IMR-90 (cell line): ENCODE measurements at regions not wholly inside any gene's neighbourhood (a gene's known extent, or its start where the extent isn't known, plus 50 kb on each side); places are given as distances from the start of the nearest gene placed in this dataset.

Experiments used
- ATAC-seq: fragments of 200-7000 bp; cut with Tn5 transposase; 2 replicates; pipeline ENCODE4 v1.9.1; 2020; ENCODE audit warnings: low read depth, mild to moderate bottlenecking, moderate library complexity
- BruUV-seq: library from RNA; stranded (reverse); fragments of 400-500 nt; replicated peaks from 2 replicates; lab custom pipeline; 2021; lab: Mats Ljungman, UMichigan
- CTCF ChIA-PET: fragments of 300-600 bp; formaldehyde crosslinking; extraction: SDS; loops from one replicate; lab custom pipeline; 2021; ENCODE audit warnings: antibody characterized with exemption; lab: Yijun Ruan, JAX
- POLR2A ChIA-PET: fragments of 300-600 bp; sonication (Branson Sonifier 250); formaldehyde crosslinking; loops from one replicate; lab custom pipeline; 2022; ENCODE audit warnings: antibody characterized with exemption; ENCODE audit not compliant: unreplicated experiment; lab: Charles Lee
- DNase-seq: peaks from one replicate; pipeline ENCODE4 v3.0.0; 2013
- H2AFZ ChIP-seq: replicated peaks from 2 replicates; pipeline ENCODE3; 2013; ENCODE audit warnings: low read length, mild to moderate bottlenecking; ENCODE audit not compliant: poor library complexity
- H2AK5ac ChIP-seq: 2 replicates; pipeline ENCODE4 v1.6.1; 2013; ENCODE audit warnings: low read depth, low read length, inconsistent platforms
- H2AK9ac ChIP-seq: replicated peaks from 2 replicates; pipeline ENCODE3; 2013; ENCODE audit warnings: mild to moderate bottlenecking, low read depth, low read length, moderate library complexity; ENCODE audit not compliant: poor library complexity
- H2BK120ac ChIP-seq: 2 replicates; pipeline ENCODE4 v1.6.1; 2013; ENCODE audit warnings: low read depth, low read length, inconsistent platforms
- H2BK15ac ChIP-seq: 3 replicates; pipeline ENCODE4 v1.6.1; 2013; ENCODE audit warnings: low read depth, low read length, inconsistent platforms
- H2BK20ac ChIP-seq: 2 replicates; pipeline ENCODE4 v1.6.1; 2013; ENCODE audit warnings: low read depth, mild to moderate bottlenecking, inconsistent platforms, low read length, moderate library complexity
- H2BK5ac ChIP-seq: 2 replicates; pipeline ENCODE4 v1.6.1; 2013; ENCODE audit warnings: mild to moderate bottlenecking, low read depth, low read length, inconsistent platforms; ENCODE audit not compliant: poor library complexity, severe bottlenecking
- H3K14ac ChIP-seq: replicated peaks from 2 replicates; pipeline ENCODE4 v1.6.1; 2013; ENCODE audit warnings: low read depth, low read length, inconsistent platforms
- H3K18ac ChIP-seq: 2 replicates; pipeline ENCODE4 v1.6.1; 2013; ENCODE audit warnings: low read depth, low read length, control low read depth
- H3K23ac ChIP-seq: 2 replicates; pipeline ENCODE4 v1.6.1; 2013; ENCODE audit warnings: low read depth, low read length, inconsistent platforms
- H3K27ac ChIP-seq: 2 replicates; pipeline ENCODE4 v1.5.1; 2013; ENCODE audit warnings: mild to moderate bottlenecking, control low read depth, low read length; ENCODE audit not compliant: insufficient read depth
- H3K27me3 ChIP-seq: 2 replicates; pipeline ENCODE4 v1.6.1; 2013; ENCODE audit warnings: low read length; ENCODE audit not compliant: control insufficient read depth, insufficient read depth
- H3K36me3 ChIP-seq: 2 replicates; pipeline ENCODE4 v1.6.1; 2013; ENCODE audit warnings: low read length, mixed read lengths; ENCODE audit not compliant: control insufficient read depth, insufficient read depth
- H3K4ac ChIP-seq: 2 replicates; pipeline ENCODE4 v1.6.1; 2013; ENCODE audit warnings: low read depth, low read length, inconsistent platforms
- H3K4me1 ChIP-seq: 2 replicates; pipeline ENCODE4 v1.6.1; 2013; ENCODE audit warnings: low read length, mixed read lengths; ENCODE audit not compliant: control insufficient read depth, insufficient read depth
- H3K4me2 ChIP-seq: 2 replicates; pipeline ENCODE4 v1.6.1; 2013; ENCODE audit warnings: low read depth, mild to moderate bottlenecking, control low read depth, low read length, moderate library complexity
- H3K4me3 ChIP-seq: 2 replicates; pipeline ENCODE4 v1.5.1; 2013; ENCODE audit warnings: low read depth, mild to moderate bottlenecking, control low read depth, low read length, moderate library complexity; ENCODE audit not compliant: insufficient read depth
- H3K56ac ChIP-seq: 2 replicates; pipeline ENCODE4 v1.6.1; 2013; ENCODE audit warnings: low read length, inconsistent platforms; ENCODE audit not compliant: insufficient read depth; ENCODE audit errors: extremely low read depth
- H3K79me1 ChIP-seq, 2 experiments: 2 replicates each; pipeline ENCODE4 v1.6.1; 2013; ENCODE audit warnings: low read length in 2 of 2, inconsistent platforms in 1 of 2, low read depth in 1 of 2
- H3K9ac ChIP-seq: 2 replicates; pipeline ENCODE4 v1.6.1; 2013; ENCODE audit warnings: low read depth, low read length, control low read depth
- H3K9me1 ChIP-seq: 2 replicates; pipeline ENCODE4 v1.6.1; 2013; ENCODE audit warnings: low read length, inconsistent platforms; ENCODE audit not compliant: insufficient read depth
- H3K9me3 ChIP-seq: 2 replicates; pipeline ENCODE4 v1.6.1; 2013; ENCODE audit warnings: low read length; ENCODE audit not compliant: control insufficient read depth, insufficient read depth
- H4K20me1 ChIP-seq: 2 replicates; pipeline ENCODE4 v1.6.1; 2013; ENCODE audit warnings: low read length, inconsistent platforms; ENCODE audit not compliant: insufficient read depth
- H4K5ac ChIP-seq: 2 replicates; pipeline ENCODE4 v1.6.1; 2013; ENCODE audit warnings: mild to moderate bottlenecking, low read depth, low read length, control low read depth
- H4K8ac ChIP-seq, 2 experiments: 2 replicates each; pipeline ENCODE4 v1.6.1; 2013; ENCODE audit warnings: low read depth in 2 of 2, low read length in 2 of 2, control low read depth in 1 of 2, inconsistent platforms in 1 of 2
- H4K91ac ChIP-seq: 2 replicates; pipeline ENCODE4 v1.6.1; 2013; ENCODE audit warnings: low read depth, low read length, inconsistent platforms; ENCODE audit not compliant: insufficient read depth
- MAFK ChIP-seq: IDR thresholded peaks from 2 replicates; pipeline ENCODE4 v1.6.1; 2012; ENCODE audit warnings: low read depth, low read length, improper control_type of control experiment
- MAZ ChIP-seq: IDR thresholded peaks from 2 replicates; pipeline ENCODE4 v1.6.1; 2012; ENCODE audit warnings: low read depth, mild to moderate bottlenecking, low read length, improper control_type of control experiment, moderate library complexity, borderline replicate concordance
- MXI1 ChIP-seq: IDR thresholded peaks from 2 replicates; pipeline ENCODE4 v1.6.1; 2012; ENCODE audit warnings: low read depth, mild to moderate bottlenecking, low read length, moderate library complexity, borderline replicate concordance
- WGBS, 2 experiments: methylation state at CpG; one replicate each; pipeline versions ENCODE4 v1.1.5 to v1.1.7; 2013; ENCODE audit warnings: missing lambda C conversion rate in 2 of 2; ENCODE audit not compliant: insufficient read length in 1 of 2; ENCODE audit errors: extremely low coverage in 2 of 2; 5-methylcytosine and 5-hydroxymethylcytosine counted together
- dilution Hi-C: fragments of 300-500 bp; cut with HindIII; formaldehyde crosslinking; loops from one replicate; pipeline ENCODE4 v1.14.3; 2018; ENCODE audit warnings: low sequenced_read_pairs; ENCODE audit not compliant: unreplicated experiment
- in situ Hi-C: fragments of 300-500 bp; cut with MboI; formaldehyde crosslinking; loops from 3 replicates; pipeline ENCODE4 v1.14.3; 2019; ENCODE audit warnings: low sequenced_read_pairs, inconsistent platforms, mixed read lengths
- intact Hi-C: fragments of 100-400 bp; cut with micrococcal nuclease; formaldehyde crosslinking; loops from 2 replicates; pipeline ENCODE4 v1.10.0; 2022
- TF ChIP-seq, protein P1 (sequence below): fragments of 150-350 bp; IDR thresholded peaks from 2 replicates; pipeline ENCODE4 v1.6.1; 2016; ENCODE audit warnings: low read depth, mild to moderate bottlenecking, low read length, moderate library complexity, borderline replicate concordance

DNA sequence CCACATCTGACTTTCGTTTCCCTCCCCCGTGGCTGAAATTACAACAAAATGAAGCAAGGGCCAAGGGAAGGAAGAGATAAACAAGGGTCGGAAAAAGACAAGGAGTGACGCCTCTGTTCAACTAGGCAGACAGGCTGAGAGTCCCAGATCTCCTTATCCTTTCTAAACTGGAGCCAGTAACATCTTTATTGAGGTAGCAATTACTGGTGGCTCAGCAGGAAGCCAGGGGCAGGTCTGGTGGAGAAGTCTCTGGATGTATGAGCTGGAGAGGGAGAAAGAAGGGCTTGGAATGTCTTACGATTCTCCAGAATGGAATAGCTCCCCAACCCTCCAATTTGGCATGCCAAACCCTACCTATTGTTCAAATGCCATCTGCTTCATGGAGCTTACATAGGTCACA, 190.8 kb upstream of the BRINP1 start:
- Histone ChIP-seq H3K9ac (no peak overlapping the region), H3K4ac (no peak overlapping the region), H3K9me1 (no peaks in the 10 kb centered on the region), H3K4me3 (no peak overlapping the region), H3K56ac (no peak overlapping the region), H3K27me3 (no peaks in the 10 kb centered on the region), H2BK15ac (no peak overlapping the region), H2BK5ac (no peak overlapping the region), H2AK5ac (no peak overlapping the region), H3K9me3 (no peaks in the 10 kb centered on the region), H3K18ac (no peak overlapping the region), H3K79me1 (no peaks in the 10 kb centered on the region), H2AK9ac (no peak overlapping the region), H4K91ac (no peak overlapping the region), H4K8ac (no peak overlapping the region), H2AFZ (no peak overlapping the region), H2BK120ac (no peak overlapping the region), H4K20me1 (no peaks in the 10 kb centered on the region), H3K14ac (no peak overlapping the region), H3K4me1 (no peaks in the 10 kb centered on the region), H3K23ac (no peak overlapping the region), H3K27ac (no peak overlapping the region), H2BK20ac (no peak overlapping the region), H3K4me2 (no peak overlapping the region), H3K36me3 (no peaks in the 10 kb centered on the region), H4K5ac (no peak overlapping the region)
- TF ChIP-seq, protein P1, sequence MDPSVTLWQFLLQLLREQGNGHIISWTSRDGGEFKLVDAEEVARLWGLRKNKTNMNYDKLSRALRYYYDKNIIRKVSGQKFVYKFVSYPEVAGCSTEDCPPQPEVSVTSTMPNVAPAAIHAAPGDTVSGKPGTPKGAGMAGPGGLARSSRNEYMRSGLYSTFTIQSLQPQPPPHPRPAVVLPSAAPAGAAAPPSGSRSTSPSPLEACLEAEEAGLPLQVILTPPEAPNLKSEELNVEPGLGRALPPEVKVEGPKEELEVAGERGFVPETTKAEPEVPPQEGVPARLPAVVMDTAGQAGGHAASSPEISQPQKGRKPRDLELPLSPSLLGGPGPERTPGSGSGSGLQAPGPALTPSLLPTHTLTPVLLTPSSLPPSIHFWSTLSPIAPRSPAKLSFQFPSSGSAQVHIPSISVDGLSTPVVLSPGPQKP: no peak
- TF ChIP-seq MAFK (no peak), MXI1 (no peak), MAZ (no peak)
- POLR2A ChIA-PET: no interaction called here
- no CpG with 5 or more reads among the region's 5 CpGs for WGBS, 2 experiments
- no TSS peak for BruUV-seq
- intact Hi-C loops (no loop called here), in situ Hi-C loops (loop anchor here (10.0 kb wide), 3 partner anchors 405 to 915 kb away; no protein-coding TSS in a partner anchor), dilution Hi-C loops (no loop called here)
- DNase-seq: no peak
- CTCF ChIA-PET: no interaction called here
- ATAC-seq: no peak
